GM23338 (cell line): ENCODE measurements at regions not wholly inside any gene's neighbourhood (a gene's known extent, or its start where the extent isn't known, plus 50 kb on each side); places are given as distances from the start of the nearest gene placed in this dataset.

Source experiments
- ATAC-seq: fragments of 200-7000 bp; cut with Tn5 transposase; 3 replicates; pipeline ENCODE4 v1.9.1; 2020
- DNase-seq: peaks from one replicate; pipeline ENCODE4 v3.0.0-alpha.2; 2015; ENCODE audit warnings: low spot score
- H2AFZ ChIP-seq: fragments of 200-600 bp; sonication (generic); 2 replicates; pipeline ENCODE4 v1.8.0; 2016; ENCODE audit warnings: antibody characterized with exemption, mild to moderate bottlenecking, moderate library complexity
- H3F3A ChIP-seq: fragments of 200-600 bp; sonication (generic); replicated peaks from 2 replicates; pipeline ENCODE4 v1.8.0; 2017; ENCODE audit warnings: antibody characterized with exemption, mixed run types, low read depth
- H3K27ac ChIP-seq: fragments of 200-600 bp; sonication (generic); 2 replicates; pipeline ENCODE4 v1.6.1; 2016; ENCODE audit warnings: low read depth
- H3K27me3 ChIP-seq: fragments of 200-600 bp; sonication (generic); 2 replicates; pipeline ENCODE4 v1.8.0; 2016; ENCODE audit warnings: mild to moderate bottlenecking, mixed run types, moderate library complexity; ENCODE audit not compliant: insufficient read depth
- H3K36me3 ChIP-seq: fragments of 200-600 bp; sonication (generic); 2 replicates; pipeline ENCODE4 v1.8.0; 2016; ENCODE audit warnings: mild to moderate bottlenecking; ENCODE audit not compliant: insufficient read depth
- H3K4me1 ChIP-seq: fragments of 200-600 bp; sonication (generic); 2 replicates; pipeline ENCODE4 v1.8.0; 2016; ENCODE audit warnings: mild to moderate bottlenecking, moderate library complexity; ENCODE audit not compliant: insufficient read depth
- H3K4me2 ChIP-seq: fragments of 200-600 bp; sonication (generic); 2 replicates; pipeline ENCODE4 v1.7.1; 2017; ENCODE audit warnings: mixed run types
- H3K4me3 ChIP-seq: fragments of 200-600 bp; sonication (generic); 2 replicates; pipeline ENCODE4 v1.6.1; 2016; ENCODE audit warnings: mixed run types
- H3K79me2 ChIP-seq: fragments of 200-600 bp; sonication (generic); replicated peaks from 2 replicates; pipeline ENCODE4 v1.8.0; 2017; ENCODE audit warnings: mild to moderate bottlenecking; ENCODE audit not compliant: insufficient read depth
- H3K9me2 ChIP-seq: fragments of 200-600 bp; sonication (generic); 2 replicates; pipeline ENCODE4 v1.8.0; 2017; ENCODE audit not compliant: insufficient read depth
- H4K20me1 ChIP-seq: fragments of 200-600 bp; sonication (generic); replicated peaks from 2 replicates; pipeline ENCODE4 v1.8.0; 2017; ENCODE audit warnings: mild to moderate bottlenecking; ENCODE audit not compliant: insufficient read depth
- H3K27ac Mint-ChIP-seq: 2 replicates; pipeline ENCODE4 v1.8.0; 2020; ENCODE audit warnings: inconsistent platforms, mild to moderate bottlenecking, moderate library complexity, mixed read lengths
- H3K27me3 Mint-ChIP-seq: 3 replicates; pipeline ENCODE4 v1.8.0; 2022; ENCODE audit warnings: low read depth, mild to moderate bottlenecking, moderate library complexity, mixed read lengths, inconsistent platforms; ENCODE audit not compliant: insufficient read depth, poor library complexity
- H3K36me3 Mint-ChIP-seq: 3 replicates; pipeline ENCODE4 v1.8.0; 2021; ENCODE audit warnings: low read depth, mild to moderate bottlenecking, inconsistent platforms, moderate library complexity, mixed read lengths
- H3K4me1 Mint-ChIP-seq: 3 replicates; pipeline ENCODE4 v1.8.0; 2020; ENCODE audit warnings: mild to moderate bottlenecking, inconsistent platforms, mixed read lengths
- H3K4me3 Mint-ChIP-seq: 3 replicates; pipeline ENCODE4 v1.8.0; 2021; ENCODE audit warnings: moderate library complexity, mild to moderate bottlenecking, inconsistent platforms, mixed read lengths
- H3K9me3 Mint-ChIP-seq: 3 replicates; pipeline ENCODE4 v1.8.0; 2020; ENCODE audit warnings: moderate library complexity, mild to moderate bottlenecking, inconsistent platforms, mixed read lengths
- CREB1 ChIP-seq: fragments of 250-450 bp; sonication (Bioruptor Pico); IDR thresholded peaks from 2 replicates; pipeline ENCODE4 v1.5.0; 2020; ENCODE audit warnings: low read depth, mild to moderate bottlenecking, moderate library complexity
- EZH2 ChIP-seq: fragments of 200-600 bp; sonication (generic); IDR thresholded peaks from one replicate; pipeline ENCODE4 v1.8.0; 2017; ENCODE audit warnings: antibody characterized with exemption, mild to moderate bottlenecking, low read depth; ENCODE audit not compliant: unreplicated experiment
- EZH2phosphoT487 ChIP-seq: fragments of 200-600 bp; sonication (generic); IDR thresholded peaks from one replicate; pipeline ENCODE4 v1.8.1; 2018; ENCODE audit warnings: antibody characterized with exemption; ENCODE audit not compliant: unreplicated experiment
- NANOG ChIP-seq: IDR thresholded peaks from 2 replicates; pipeline ENCODE4 v1.6.1; 2016; ENCODE audit warnings: antibody characterized with exemption, borderline replicate concordance
- ZNF331 ChIP-seq: fragments of 250-450 bp; sonication (Bioruptor Pico); IDR thresholded peaks from 2 replicates; pipeline ENCODE4 v1.5.0; 2020; ENCODE audit warnings: low read depth, mild to moderate bottlenecking, moderate library complexity
- ZNF462 ChIP-seq: fragments of 250-450 bp; sonication (Bioruptor Pico); IDR thresholded peaks from 2 replicates; pipeline ENCODE4 v1.5.0; 2020; ENCODE audit warnings: mild to moderate bottlenecking, moderate library complexity
- TF ChIP-seq, protein P1 (sequence below): IDR thresholded peaks from one replicate; pipeline ENCODE4 v1.6.1; 2018; ENCODE audit warnings: antibody characterized with exemption; ENCODE audit not compliant: unreplicated experiment
- TF ChIP-seq, protein P2 (sequence below), 2 experiments: fragments of 200-600 bp in 1 of 2; sonication (generic) in 1 of 2; conservative IDR thresholded peaks; 2 replicates each; pipeline versions ENCODE4 v1.5.1 to v1.6.1; 2016 to 2017; ENCODE audit warnings: antibody characterized with exemption in 2 of 2, low read depth in 2 of 2, mild to moderate bottlenecking in 2 of 2, moderate library complexity in 1 of 2

GRCh38 chrX:110851780-110852179 is 56.2 kb upstream of the CHRDL1 start (continued):
- TF ChIP-seq, protein P1, sequence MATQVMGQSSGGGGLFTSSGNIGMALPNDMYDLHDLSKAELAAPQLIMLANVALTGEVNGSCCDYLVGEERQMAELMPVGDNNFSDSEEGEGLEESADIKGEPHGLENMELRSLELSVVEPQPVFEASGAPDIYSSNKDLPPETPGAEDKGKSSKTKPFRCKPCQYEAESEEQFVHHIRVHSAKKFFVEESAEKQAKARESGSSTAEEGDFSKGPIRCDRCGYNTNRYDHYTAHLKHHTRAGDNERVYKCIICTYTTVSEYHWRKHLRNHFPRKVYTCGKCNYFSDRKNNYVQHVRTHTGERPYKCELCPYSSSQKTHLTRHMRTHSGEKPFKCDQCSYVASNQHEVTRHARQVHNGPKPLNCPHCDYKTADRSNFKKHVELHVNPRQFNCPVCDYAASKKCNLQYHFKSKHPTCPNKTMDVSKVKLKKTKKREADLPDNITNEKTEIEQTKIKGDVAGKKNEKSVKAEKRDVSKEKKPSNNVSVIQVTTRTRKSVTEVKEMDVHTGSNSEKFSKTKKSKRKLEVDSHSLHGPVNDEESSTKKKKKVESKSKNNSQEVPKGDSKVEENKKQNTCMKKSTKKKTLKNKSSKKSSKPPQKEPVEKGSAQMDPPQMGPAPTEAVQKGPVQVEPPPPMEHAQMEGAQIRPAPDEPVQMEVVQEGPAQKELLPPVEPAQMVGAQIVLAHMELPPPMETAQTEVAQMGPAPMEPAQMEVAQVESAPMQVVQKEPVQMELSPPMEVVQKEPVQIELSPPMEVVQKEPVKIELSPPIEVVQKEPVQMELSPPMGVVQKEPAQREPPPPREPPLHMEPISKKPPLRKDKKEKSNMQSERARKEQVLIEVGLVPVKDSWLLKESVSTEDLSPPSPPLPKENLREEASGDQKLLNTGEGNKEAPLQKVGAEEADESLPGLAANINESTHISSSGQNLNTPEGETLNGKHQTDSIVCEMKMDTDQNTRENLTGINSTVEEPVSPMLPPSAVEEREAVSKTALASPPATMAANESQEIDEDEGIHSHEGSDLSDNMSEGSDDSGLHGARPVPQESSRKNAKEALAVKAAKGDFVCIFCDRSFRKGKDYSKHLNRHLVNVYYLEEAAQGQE: no peak
- TF ChIP-seq EZH2phosphoT487 (no peak), NANOG (no peak), EZH2 (no peak), CREB1 (CRISPR knock-in tag) (no peak), ZNF462 (CRISPR knock-in tag) (no peak)

GRCh38 chrX:110847334-110847733 is 51.7 kb upstream of the CHRDL1 start:
- Mint-ChIP-seq H3K9me3 (no peaks in the 10 kb centered on the region), H3K27ac (no peak overlapping the region), H3K4me3 (no peak overlapping the region), H3K4me1 (no peaks in the 10 kb centered on the region; the same call in 2 of the 3 replicates), H3K27me3 (no peaks in the 10 kb centered on the region), H3K36me3 (no peaks in the 10 kb centered on the region)
- Histone ChIP-seq H2AFZ (no peak overlapping the region), H3K27ac (no peak overlapping the region), H3K4me1 (no peaks in the 10 kb centered on the region), H3K36me3 (no peaks in the 10 kb centered on the region), H3K9me2 (no peaks in the 10 kb centered on the region), H3K4me3 (no peak overlapping the region), H3K79me2 (no peaks in the 10 kb centered on the region), H3F3A (no peaks in the 10 kb centered on the region), H3K27me3 (no peaks in the 10 kb centered on the region), H4K20me1 (no peaks in the 10 kb centered on the region), H3K4me2 (no peak overlapping the region)
- DNase-seq: peak; percentile 68
- peak; percentile 74 for ATAC-seq
- TF ChIP-seq, protein P2, sequence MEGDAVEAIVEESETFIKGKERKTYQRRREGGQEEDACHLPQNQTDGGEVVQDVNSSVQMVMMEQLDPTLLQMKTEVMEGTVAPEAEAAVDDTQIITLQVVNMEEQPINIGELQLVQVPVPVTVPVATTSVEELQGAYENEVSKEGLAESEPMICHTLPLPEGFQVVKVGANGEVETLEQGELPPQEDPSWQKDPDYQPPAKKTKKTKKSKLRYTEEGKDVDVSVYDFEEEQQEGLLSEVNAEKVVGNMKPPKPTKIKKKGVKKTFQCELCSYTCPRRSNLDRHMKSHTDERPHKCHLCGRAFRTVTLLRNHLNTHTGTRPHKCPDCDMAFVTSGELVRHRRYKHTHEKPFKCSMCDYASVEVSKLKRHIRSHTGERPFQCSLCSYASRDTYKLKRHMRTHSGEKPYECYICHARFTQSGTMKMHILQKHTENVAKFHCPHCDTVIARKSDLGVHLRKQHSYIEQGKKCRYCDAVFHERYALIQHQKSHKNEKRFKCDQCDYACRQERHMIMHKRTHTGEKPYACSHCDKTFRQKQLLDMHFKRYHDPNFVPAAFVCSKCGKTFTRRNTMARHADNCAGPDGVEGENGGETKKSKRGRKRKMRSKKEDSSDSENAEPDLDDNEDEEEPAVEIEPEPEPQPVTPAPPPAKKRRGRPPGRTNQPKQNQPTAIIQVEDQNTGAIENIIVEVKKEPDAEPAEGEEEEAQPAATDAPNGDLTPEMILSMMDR (conservative IDR thresholded peaks at IDR 0.05; ENCODE audit: low read depth in 2 of 2): peak; percentile 55 to 59
- no peak for TF ChIP-seq ZNF331 (CRISPR knock-in tag)
